Kidney (tissue), 13 donors: ENCODE measurements at regions not wholly inside any gene's neighbourhood (a gene's known extent, or its start where the extent isn't known, plus 50 kb on each side); places are given as distances from the start of the nearest gene placed in this dataset.

Experiments used
- DNase-seq, 5 donors: peaks; one replicate each; pipeline ENCODE4 v3.0.0-alpha.2; 2013 to 2020
- FAIRE-seq: peaks from 2 replicates; lab custom pipeline; 2012; peaks lifted over from hg19 to GRCh38; lab: Jason Lieb, UNC
- H3K27ac ChIP-seq, 2 donors: one replicate each; pipeline ENCODE4 v1.7.0; 2013; ENCODE audit warnings: low read depth in 2 of 2, low read length in 2 of 2, inconsistent platforms in 1 of 2
- H3K27me3 ChIP-seq: one replicate; pipeline ENCODE4 v1.7.1; 2013; ENCODE audit warnings: low read length, inconsistent platforms; ENCODE audit not compliant: control insufficient read depth, insufficient read depth
- H3K36me3 ChIP-seq, 3 donors: one replicate each; pipeline versions ENCODE4 v1.7.0 to v1.7.1; 2013; ENCODE audit warnings: low read length in 3 of 3, control low read depth in 1 of 3, inconsistent platforms in 1 of 3; ENCODE audit not compliant: insufficient read depth in 3 of 3, control insufficient read depth in 2 of 3
- H3K4me1 ChIP-seq, 3 donors: one replicate each; pipeline versions ENCODE4 v1.7.0 to v1.7.1; 2013; ENCODE audit warnings: low read length in 3 of 3, inconsistent platforms in 1 of 3, low read depth in 1 of 3; ENCODE audit not compliant: control insufficient read depth in 2 of 3, insufficient read depth in 2 of 3
- H3K4me3 ChIP-seq, 3 donors: one replicate each; pipeline versions ENCODE4 v1.7.0 to v1.8.1; 2013; ENCODE audit warnings: low read length in 3 of 3, control low read depth in 1 of 3, inconsistent platforms in 1 of 3
- H3K9ac ChIP-seq, 3 donors: one replicate each; pipeline versions ENCODE4 v1.7.0 to v1.7.1; 2013; ENCODE audit warnings: low read length in 3 of 3, control low read depth in 1 of 3, inconsistent platforms in 1 of 3
- H3K9me3 ChIP-seq, 3 donors: one replicate each; pipeline versions ENCODE4 v1.7.0 to v1.7.1; 2013; ENCODE audit warnings: low read length in 3 of 3, control low read depth in 1 of 3, inconsistent platforms in 1 of 3; ENCODE audit not compliant: control insufficient read depth in 2 of 3, insufficient read depth in 1 of 3
- CTCF ChIP-seq: IDR thresholded peaks from 3 replicates; pipeline ENCODE4 v1.5.1; 2012; ENCODE audit warnings: mild to moderate bottlenecking, moderate library complexity, borderline replicate concordance; ENCODE audit not compliant: insufficient read depth; ENCODE audit errors: extremely low read depth
- intact Hi-C: fragments of 100-400 bp; cut with DNase I; formaldehyde crosslinking; loops from one replicate; pipeline ENCODE4 v1.11.1; 2022
- donor health status: control.
- donor health status: control.
- donor health status: control.
- donor health status: control.
- donor health status: control.
- donor health status: DM: yes; HTN: yes; CAD: no.
- donor health status: Normal renal cell carcinoma (clear cell type).

- Histone ChIP-seq H3K9ac (no peak overlapping the region), H3K4me1 (no peaks in the 10 kb centered on the region), H3K27me3 (peaks cover 3% of the 10 kb centered on the region), H3K27ac (no peak overlapping the region), H3K36me3 (no peaks in the 10 kb centered on the region), H3K9me3 (no peaks in the 10 kb centered on the region), H3K4me3 (no peak overlapping the region)
- TF ChIP-seq CTCF: no peak
- intact Hi-C loops: loop anchor here (5.0 to 10.0 kb wide), 2 partner anchors 234 to 477 kb away; no protein-coding TSS in a partner anchor
- FAIRE-seq (no peak), DNase-seq (no peak)
Measured at GRCh38 chr11:19551457-19551856, 161.2 kb upstream of the NAV2 start.

DNA sequence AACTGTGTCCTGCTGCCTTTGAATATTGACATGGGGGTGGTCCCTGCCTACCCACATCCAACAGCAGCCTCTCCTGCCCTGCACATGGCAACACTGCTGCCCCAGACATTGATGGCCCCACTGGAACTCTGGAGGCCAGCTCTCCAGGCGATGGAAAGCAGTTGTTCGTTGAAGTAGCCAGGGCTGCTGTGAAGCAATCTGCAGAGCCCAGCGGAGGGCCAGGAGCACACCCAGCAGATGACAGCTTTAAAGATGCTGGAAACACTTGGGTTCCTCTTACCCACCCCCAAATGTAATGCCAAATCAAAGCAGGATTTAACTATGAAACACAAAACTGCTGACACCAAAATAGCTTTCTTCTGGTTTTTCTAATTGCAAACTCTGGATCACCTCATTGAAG, 165.6 kb upstream of the NAV2 start:
- DNase-seq (no peak), FAIRE-seq (no peak)
- TF ChIP-seq CTCF: no peak
- Histone ChIP-seq H3K4me1 (no peaks in the 10 kb centered on the region), H3K27ac (no peak overlapping the region), H3K36me3 (no peaks in the 10 kb centered on the region), H3K9ac (no peak overlapping the region), H3K27me3 (peaks cover 3% of the 10 kb centered on the region), H3K9me3 (no peaks in the 10 kb centered on the region), H3K4me3 (no peak overlapping the region)
- intact Hi-C loops: no loop called here

GRCh38 chr11:19546325-19546724, 166.3 kb upstream of the NAV2 start:
- Histone ChIP-seq H3K4me3 (no peak overlapping the region), H3K9me3 (no peaks in the 10 kb centered on the region), H3K36me3 (no peaks in the 10 kb centered on the region), H3K27ac (no peak overlapping the region), H3K9ac (no peak overlapping the region), H3K27me3 (peaks cover 3% of the 10 kb centered on the region), H3K4me1 (no peaks in the 10 kb centered on the region)
- DNase-seq (no peak), FAIRE-seq (no peak)
- TF ChIP-seq CTCF: no peak
- intact Hi-C loops: no loop called here

DNA sequence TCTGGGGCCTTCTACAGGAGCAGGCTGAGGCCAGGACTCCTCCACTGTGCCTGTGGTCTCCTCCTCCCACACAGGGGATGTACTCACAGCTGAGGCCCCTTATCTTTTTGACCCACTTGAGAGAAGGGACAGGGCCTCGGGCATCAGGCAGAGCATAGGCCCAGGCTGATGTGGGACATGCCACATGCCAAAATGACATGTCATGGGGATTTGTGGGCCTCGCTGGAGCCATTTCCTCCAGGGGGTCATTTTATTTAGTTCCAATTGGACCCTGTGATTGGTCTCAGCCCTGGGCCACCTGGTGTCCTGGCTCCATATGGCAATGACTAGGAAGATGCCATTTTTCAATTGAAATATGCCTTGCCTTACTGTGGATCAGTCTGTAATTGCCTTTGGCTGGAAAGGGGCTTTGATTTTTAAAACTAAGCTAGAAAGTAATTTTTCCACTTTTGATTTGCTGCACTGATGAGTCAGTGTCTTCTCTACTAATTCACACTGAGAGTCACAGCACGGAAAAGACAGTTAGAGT, 171.1 kb upstream of the NAV2 start:
- Histone ChIP-seq H3K27ac (no peak overlapping the region), H3K4me3 (no peak overlapping the region), H3K9ac (no peak overlapping the region), H3K27me3 (no peaks in the 10 kb centered on the region), H3K36me3 (no peaks in the 10 kb centered on the region), H3K4me1 (no peaks in the 10 kb centered on the region), H3K9me3 (no peaks in the 10 kb centered on the region)
- DNase-seq: no peak
- no peak for FAIRE-seq
- TF ChIP-seq CTCF: no peak
- intact Hi-C loops: no loop called here
